ENCODE measurements at regions not wholly inside any gene's neighbourhood (a gene's known extent, or its start where the extent isn't known, plus 50 kb on each side); places are given as distances from the start of the nearest gene placed in this dataset.

GRCh38 chr5:82772281-82772680 is 304.9 kb downstream of the TMEM167A start:
- Histone ChIP-seq H3K4me3 (ENCODE audit: low read length) (no peak overlapping the region), H3K27me3 (ENCODE audit: control insufficient read depth, insufficient read depth, low read length) (no peaks in the 10 kb centered on the region), H3K27ac (ENCODE audit: low read length) (no peak overlapping the region), H3K4me1 (ENCODE audit: control insufficient read depth, insufficient read depth, low read length) (no peaks in the 10 kb centered on the region), H3K9me3 (ENCODE audit: control insufficient read depth, insufficient read depth, low read length) (no peaks in the 10 kb centered on the region; the same call in 1 of the 2 replicates), H3K36me3 (ENCODE audit: control insufficient read depth, insufficient read depth, low read length) (no peaks in the 10 kb centered on the region; the same call in 1 of the 2 replicates)
- no CpG with 5 or more reads among the region's 4 CpGs for WGBS (ENCODE audit: insufficient coverage, insufficient read length)
- no peak for DNase-seq (ENCODE audit: low read depth, low spot score)

DNA sequence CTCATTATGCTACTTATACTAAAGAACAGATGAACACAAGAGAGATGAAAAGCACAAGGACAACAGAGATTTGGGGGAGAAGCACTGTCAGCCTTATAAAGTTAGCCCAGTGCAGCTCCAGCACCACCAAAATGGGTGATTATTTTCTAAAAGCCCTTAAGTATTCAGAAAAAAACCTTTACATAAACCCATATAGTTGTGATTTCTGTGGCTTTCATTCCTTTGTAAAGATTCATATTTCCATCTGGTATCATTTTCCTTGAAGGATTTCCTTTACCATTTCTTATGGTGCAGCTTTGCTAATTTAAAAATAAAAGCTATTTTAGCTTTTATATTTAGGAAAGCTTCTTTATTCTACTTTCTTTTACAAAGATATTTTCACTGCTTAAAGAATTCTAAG is 311.0 kb downstream of the TMEM167A start:
- Histone ChIP-seq H3K4me3 (ENCODE audit: low read length) (no peak overlapping the region), H3K9me3 (ENCODE audit: control insufficient read depth, insufficient read depth, low read length) (no peaks in the 10 kb centered on the region; the same call in 1 of the 2 replicates), H3K36me3 (ENCODE audit: control insufficient read depth, insufficient read depth, low read length) (no peaks in the 10 kb centered on the region; the same call in 1 of the 2 replicates), H3K4me1 (ENCODE audit: control insufficient read depth, insufficient read depth, low read length) (no peaks in the 10 kb centered on the region), H3K27me3 (ENCODE audit: control insufficient read depth, insufficient read depth, low read length) (no peaks in the 10 kb centered on the region), H3K27ac (ENCODE audit: low read length) (no peak overlapping the region)
- no peak for DNase-seq (ENCODE audit: low read depth, low spot score)

- Histone ChIP-seq H3K4me1 (ENCODE audit: control insufficient read depth, insufficient read depth, low read length) (no peaks in the 10 kb centered on the region), H3K9me3 (ENCODE audit: control insufficient read depth, insufficient read depth, low read length) (no peaks in the 10 kb centered on the region; the same call in 1 of the 2 replicates), H3K27ac (ENCODE audit: low read length) (no peak overlapping the region), H3K36me3 (ENCODE audit: control insufficient read depth, insufficient read depth, low read length) (no peaks in the 10 kb centered on the region; the same call in 1 of the 2 replicates), H3K4me3 (ENCODE audit: low read length) (no peak overlapping the region), H3K27me3 (ENCODE audit: control insufficient read depth, insufficient read depth, low read length) (no peaks in the 10 kb centered on the region)
- no peak for DNase-seq (ENCODE audit: low read depth, low spot score)
- WGBS (ENCODE audit: insufficient coverage, insufficient read length) = no CpG with 5 or more reads among the region's 3 CpGs
Measured at GRCh38 chr5:82765765-82766164, 311.4 kb downstream of the TMEM167A start.

- no peaks in the 10 kb centered on the region for H3K27me3 ChIP-seq (ENCODE audit: control insufficient read depth, insufficient read depth, low read length)
- no peaks in the 10 kb centered on the region for H3K9me3 ChIP-seq (ENCODE audit: control insufficient read depth, insufficient read depth, low read length)
- no peak overlapping the region for H3K27ac ChIP-seq (ENCODE audit: low read length)
- H3K4me3 ChIP-seq (ENCODE audit: low read length) = no peak overlapping the region
- no peaks in the 10 kb centered on the region for H3K36me3 ChIP-seq (ENCODE audit: control insufficient read depth, insufficient read depth, low read length)
- WGBS (ENCODE audit: insufficient coverage, insufficient read length) = no CpG with 5 or more reads among the region's 10 CpGs
- no peak for DNase-seq (ENCODE audit: low read depth, low spot score)
- no peaks in the 10 kb centered on the region for H3K4me1 ChIP-seq (ENCODE audit: control insufficient read depth, insufficient read depth, low read length)
Measured at GRCh38 chr5:82760856-82761255, 316.3 kb downstream of the TMEM167A start.

- WGBS (ENCODE audit: insufficient coverage, insufficient read length) = no CpG with 5 or more reads among the region's 3 CpGs
Measured at GRCh38 chr5:82758881-82759280, 318.3 kb downstream of the TMEM167A start.

DNA sequence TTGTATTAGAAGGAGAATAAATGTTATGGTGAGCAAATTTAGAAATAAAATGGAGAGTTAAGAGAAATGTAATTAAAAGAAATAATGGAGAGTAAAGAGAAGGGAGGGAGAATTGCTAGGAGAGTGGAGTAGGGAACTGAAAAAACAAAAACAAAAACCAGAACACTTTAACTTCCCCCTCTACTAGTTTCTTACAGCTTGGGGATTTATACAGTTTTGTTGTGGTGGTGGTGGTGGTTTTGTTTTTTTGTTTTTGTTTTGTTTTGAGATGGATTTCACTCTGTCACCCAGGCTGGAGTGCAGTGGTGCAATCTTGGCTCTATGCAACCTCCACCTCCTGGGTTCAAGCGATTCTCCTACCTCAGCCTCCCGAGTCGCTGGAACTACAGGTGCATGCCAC is 322.4 kb downstream of the TMEM167A start:
- DNase-seq (ENCODE audit: low read depth, low spot score) = no peak
- H3K9me3 ChIP-seq (ENCODE audit: control insufficient read depth, insufficient read depth, low read length) = no peaks in the 10 kb centered on the region
- no peak overlapping the region for H3K27ac ChIP-seq (ENCODE audit: low read length)
- H3K4me1 ChIP-seq (ENCODE audit: control insufficient read depth, insufficient read depth, low read length) = no peaks in the 10 kb centered on the region
- no peaks in the 10 kb centered on the region for H3K27me3 ChIP-seq (ENCODE audit: control insufficient read depth, insufficient read depth, low read length)
- H3K36me3 ChIP-seq (ENCODE audit: control insufficient read depth, insufficient read depth, low read length) = no peaks in the 10 kb centered on the region
- H3K4me3 ChIP-seq (ENCODE audit: low read length) = no peak overlapping the region
- no CpG with 5 or more reads among the region's 3 CpGs for WGBS (ENCODE audit: insufficient coverage, insufficient read length)

More at GRCh38 chr5:82758881-82759280, 318.3 kb downstream of the TMEM167A start:
- no peaks in the 10 kb centered on the region for H3K36me3 ChIP-seq (ENCODE audit: control insufficient read depth, insufficient read depth, low read length)
- no peaks in the 10 kb centered on the region for H3K27me3 ChIP-seq (ENCODE audit: control insufficient read depth, insufficient read depth, low read length)
- H3K4me3 ChIP-seq (ENCODE audit: low read length) = no peak overlapping the region
- H3K9me3 ChIP-seq (ENCODE audit: control insufficient read depth, insufficient read depth, low read length) = no peaks in the 10 kb centered on the region
- H3K27ac ChIP-seq (ENCODE audit: low read length) = no peak overlapping the region
- no peaks in the 10 kb centered on the region for H3K4me1 ChIP-seq (ENCODE audit: control insufficient read depth, insufficient read depth, low read length)
- DNase-seq (ENCODE audit: low read depth, low spot score) = no peak

DNA sequence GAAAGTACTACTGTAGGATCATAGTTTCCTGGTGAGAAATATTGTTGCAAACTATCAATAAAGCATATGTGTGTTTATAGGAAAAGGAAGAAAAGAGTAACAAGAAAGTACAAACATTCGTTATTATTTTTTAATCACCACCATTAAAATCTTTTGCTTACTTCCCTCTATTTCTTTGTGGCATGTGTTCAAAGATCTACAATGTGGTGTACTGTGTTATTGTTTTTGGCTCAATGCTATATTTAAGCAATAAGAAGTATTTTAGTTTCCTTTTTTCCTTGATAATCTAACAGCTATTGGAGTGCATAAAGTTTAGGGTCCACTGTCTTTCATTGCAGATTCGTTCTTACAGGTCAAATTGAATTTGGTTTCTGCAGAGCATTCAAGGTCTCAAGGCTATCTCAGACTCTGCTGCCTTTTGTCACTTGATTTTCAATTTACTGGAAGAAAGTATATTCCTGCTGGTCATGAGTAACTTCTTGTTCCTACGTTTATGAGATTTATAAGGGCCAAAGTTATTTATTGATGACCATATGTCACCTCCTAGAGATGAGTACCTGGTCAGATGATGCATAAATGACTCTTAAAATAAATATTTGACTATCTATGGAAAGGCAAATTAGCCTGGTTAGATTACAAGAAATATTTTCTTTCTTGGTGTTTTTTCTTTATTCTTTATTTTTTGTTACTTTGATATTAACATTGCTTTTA is 323.0 kb downstream of the TMEM167A start:
- Histone ChIP-seq H3K4me3 (ENCODE audit: low read length) (no peak overlapping the region), H3K27ac (ENCODE audit: low read length) (no peak overlapping the region), H3K4me1 (ENCODE audit: control insufficient read depth, insufficient read depth, low read length) (no peaks in the 10 kb centered on the region), H3K27me3 (ENCODE audit: control insufficient read depth, insufficient read depth, low read length) (no peaks in the 10 kb centered on the region), H3K9me3 (ENCODE audit: control insufficient read depth, insufficient read depth, low read length) (no peaks in the 10 kb centered on the region), H3K36me3 (ENCODE audit: control insufficient read depth, insufficient read depth, low read length) (no peaks in the 10 kb centered on the region)
- WGBS (ENCODE audit: insufficient coverage, insufficient read length) = no CpG with 5 or more reads among the region's 3 CpGs
- no peak for DNase-seq (ENCODE audit: low read depth, low spot score)

DNA sequence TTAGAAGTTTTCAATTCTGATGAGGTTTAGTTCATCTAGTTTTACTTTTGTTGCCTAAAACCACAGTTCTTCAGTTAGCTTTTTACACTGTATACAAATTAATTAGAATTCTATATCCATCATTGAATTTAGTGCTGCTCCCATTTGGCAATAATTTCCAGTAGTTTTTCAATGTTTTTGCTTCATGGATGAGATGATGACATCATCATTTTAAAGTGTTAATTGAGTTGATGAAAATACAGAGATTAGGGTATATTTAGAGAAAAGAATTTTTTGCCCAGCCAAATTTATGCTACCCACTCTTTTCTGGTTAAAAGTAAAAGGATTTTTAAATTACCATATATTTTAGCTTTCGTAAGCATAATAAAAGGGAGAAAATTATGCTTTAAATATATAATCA is 323.8 kb downstream of the TMEM167A start:
- DNase-seq (ENCODE audit: low read depth, low spot score) = no peak
- H3K4me1 ChIP-seq (ENCODE audit: control insufficient read depth, insufficient read depth, low read length) = no peaks in the 10 kb centered on the region
- H3K9me3 ChIP-seq (ENCODE audit: control insufficient read depth, insufficient read depth, low read length) = no peaks in the 10 kb centered on the region
- WGBS (ENCODE audit: insufficient coverage, insufficient read length) = no CpG with 5 or more reads among the region's 1 CpG
- H3K36me3 ChIP-seq (ENCODE audit: control insufficient read depth, insufficient read depth, low read length) = no peaks in the 10 kb centered on the region
- H3K27ac ChIP-seq (ENCODE audit: low read length) = no peak overlapping the region
- H3K4me3 ChIP-seq (ENCODE audit: low read length) = no peak overlapping the region
- H3K27me3 ChIP-seq (ENCODE audit: control insufficient read depth, insufficient read depth, low read length) = no peaks in the 10 kb centered on the region

DNA sequence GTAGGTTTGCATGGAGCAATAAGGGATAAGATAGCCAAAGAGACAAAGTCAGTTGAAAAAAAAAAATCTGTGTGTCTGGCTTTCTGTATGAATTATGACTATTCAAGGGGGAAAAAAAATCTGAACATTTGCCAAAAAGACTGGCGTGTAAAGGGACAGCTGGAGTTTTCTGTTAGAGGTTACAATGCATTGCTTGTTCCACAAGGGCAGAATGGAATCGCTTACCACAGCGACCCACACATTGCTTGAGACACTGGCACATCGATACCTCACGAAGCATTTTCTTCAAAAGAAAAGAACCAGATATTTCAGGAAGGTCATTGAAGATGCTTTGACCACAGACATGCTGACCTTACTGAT is 327.8 kb downstream of the TMEM167A start:
- Histone ChIP-seq H3K4me1 (ENCODE audit: control insufficient read depth, insufficient read depth, low read length) (no peaks in the 10 kb centered on the region), H3K27ac (ENCODE audit: low read length) (no peak overlapping the region), H3K4me3 (ENCODE audit: low read length) (no peak overlapping the region), H3K36me3 (ENCODE audit: control insufficient read depth, insufficient read depth, low read length) (no peaks in the 10 kb centered on the region), H3K27me3 (ENCODE audit: control insufficient read depth, insufficient read depth, low read length) (no peaks in the 10 kb centered on the region), H3K9me3 (ENCODE audit: control insufficient read depth, insufficient read depth, low read length) (no peaks in the 10 kb centered on the region)
- no peak for DNase-seq (ENCODE audit: low read depth, low spot score)
- WGBS (ENCODE audit: insufficient coverage, insufficient read length) = no CpG with 5 or more reads among the region's 5 CpGs

- WGBS (ENCODE audit: insufficient coverage, insufficient read length) = no CpG with 5 or more reads among the region's 8 CpGs
- H3K27ac ChIP-seq (ENCODE audit: low read length) = no peak overlapping the region
- no peaks in the 10 kb centered on the region for H3K36me3 ChIP-seq (ENCODE audit: control insufficient read depth, insufficient read depth, low read length)
- H3K9me3 ChIP-seq (ENCODE audit: control insufficient read depth, insufficient read depth, low read length) = no peaks in the 10 kb centered on the region
- no peak for DNase-seq (ENCODE audit: low read depth, low spot score)
- no peaks in the 10 kb centered on the region for H3K27me3 ChIP-seq (ENCODE audit: control insufficient read depth, insufficient read depth, low read length)
- no peak overlapping the region for H3K4me3 ChIP-seq (ENCODE audit: low read length)
- no peaks in the 10 kb centered on the region for H3K4me1 ChIP-seq (ENCODE audit: control insufficient read depth, insufficient read depth, low read length)
Measured at GRCh38 chr5:82748688-82749460, 328.3 kb downstream of the TMEM167A start.

Data from iPS DF 6.9 (cell line).